ENCODE measurements at regions not wholly inside any gene's neighbourhood (a gene's known extent, or its start where the extent isn't known, plus 50 kb on each side); places are given as distances from the start of the nearest gene placed in this dataset.

DNA sequence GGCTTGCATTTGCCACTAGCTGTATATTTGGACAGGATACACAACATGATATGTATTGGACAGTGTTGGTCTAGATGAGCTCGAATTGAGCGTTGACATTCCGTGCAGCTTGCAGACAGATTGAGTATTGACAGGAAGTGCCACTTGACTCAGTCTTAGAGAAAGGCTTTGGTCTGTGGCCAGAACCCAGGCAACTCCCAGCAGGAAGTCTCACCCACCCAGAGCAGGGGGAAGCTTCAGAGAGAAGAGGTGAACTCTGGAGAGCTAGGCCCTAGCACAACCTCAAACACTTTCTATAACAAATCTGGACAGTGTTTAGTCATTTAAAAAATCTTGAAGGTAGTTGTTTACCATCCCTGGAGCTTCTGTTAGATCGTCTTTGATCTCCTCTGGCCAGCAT lies 280.5 kb downstream of the FBXW7 start:
- POLR2A ChIA-PET = no interaction called here
- no peaks in the 10 kb centered on the region for H3K27me3 ChIP-seq (ENCODE audit: control insufficient read depth, insufficient read depth, low read length)
- TF ChIP-seq, protein P1, sequence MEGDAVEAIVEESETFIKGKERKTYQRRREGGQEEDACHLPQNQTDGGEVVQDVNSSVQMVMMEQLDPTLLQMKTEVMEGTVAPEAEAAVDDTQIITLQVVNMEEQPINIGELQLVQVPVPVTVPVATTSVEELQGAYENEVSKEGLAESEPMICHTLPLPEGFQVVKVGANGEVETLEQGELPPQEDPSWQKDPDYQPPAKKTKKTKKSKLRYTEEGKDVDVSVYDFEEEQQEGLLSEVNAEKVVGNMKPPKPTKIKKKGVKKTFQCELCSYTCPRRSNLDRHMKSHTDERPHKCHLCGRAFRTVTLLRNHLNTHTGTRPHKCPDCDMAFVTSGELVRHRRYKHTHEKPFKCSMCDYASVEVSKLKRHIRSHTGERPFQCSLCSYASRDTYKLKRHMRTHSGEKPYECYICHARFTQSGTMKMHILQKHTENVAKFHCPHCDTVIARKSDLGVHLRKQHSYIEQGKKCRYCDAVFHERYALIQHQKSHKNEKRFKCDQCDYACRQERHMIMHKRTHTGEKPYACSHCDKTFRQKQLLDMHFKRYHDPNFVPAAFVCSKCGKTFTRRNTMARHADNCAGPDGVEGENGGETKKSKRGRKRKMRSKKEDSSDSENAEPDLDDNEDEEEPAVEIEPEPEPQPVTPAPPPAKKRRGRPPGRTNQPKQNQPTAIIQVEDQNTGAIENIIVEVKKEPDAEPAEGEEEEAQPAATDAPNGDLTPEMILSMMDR (IDR thresholded peaks at IDR 0.05; ENCODE audit: low read depth, low read length) = no peak
- no peak for DNase-seq (ENCODE audit: low read depth, low spot score)
- CTCF ChIA-PET = no interaction called here
- no peak overlapping the region for H3K27ac ChIP-seq (ENCODE audit: low read depth, low read length)
- H3K9me3 ChIP-seq (ENCODE audit: control insufficient read depth, insufficient read depth, low read length) = no peaks in the 10 kb centered on the region
- no peak overlapping the region for H3K4me3 ChIP-seq (ENCODE audit: low read depth, low read length)

DNA sequence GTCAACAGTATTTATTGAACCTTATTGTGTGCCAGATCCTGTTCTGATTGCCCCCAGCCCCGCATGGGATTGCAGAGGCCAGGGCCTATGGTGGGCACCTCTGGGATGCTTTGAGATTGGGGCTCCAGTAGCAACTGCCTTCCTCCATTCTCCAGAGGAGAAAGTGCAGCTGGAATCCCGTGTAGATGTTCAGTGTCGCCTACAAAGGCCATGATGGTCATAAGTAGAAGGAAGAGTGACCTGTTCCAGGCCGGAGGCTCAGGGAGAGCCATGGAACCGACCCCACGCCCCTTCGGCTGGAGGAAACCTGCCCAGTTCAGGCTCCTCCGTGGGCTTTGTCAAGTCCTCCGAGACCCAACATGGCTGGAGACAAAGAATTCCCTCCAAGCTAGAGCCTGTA lies 287.5 kb downstream of the FBXW7 start:
- Histone ChIP-seq H3K9me3 (ENCODE audit: control insufficient read depth, insufficient read depth, low read length) (no peaks in the 10 kb centered on the region; the same call in 1 of the 2 replicates), H3K4me3 (ENCODE audit: low read depth, low read length) (no peak overlapping the region), H3K27me3 (ENCODE audit: control insufficient read depth, insufficient read depth, low read length) (peaks cover 2% of the 10 kb centered on the region), H3K27ac (ENCODE audit: low read depth, low read length) (no peak overlapping the region)
- POLR2A ChIA-PET = no interaction called here
- TF ChIP-seq, protein P1 (IDR thresholded peaks at IDR 0.05; ENCODE audit: low read depth, low read length) = no peak
- CTCF ChIA-PET = no interaction called here
- no peak for DNase-seq (ENCODE audit: low read depth, low spot score)

- Histone ChIP-seq H3K27ac (ENCODE audit: low read depth, low read length) (no peak overlapping the region), H3K4me3 (ENCODE audit: low read depth, low read length) (no peak overlapping the region), H3K27me3 (ENCODE audit: control insufficient read depth, insufficient read depth, low read length) (peaks cover 6% of the 10 kb centered on the region), H3K9me3 (ENCODE audit: control insufficient read depth, insufficient read depth, low read length) (no peaks in the 10 kb centered on the region; the same call in 1 of the 2 replicates)
- DNase-seq (ENCODE audit: low read depth, low spot score) = no peak
- TF ChIP-seq, protein P1 (IDR thresholded peaks at IDR 0.05; ENCODE audit: low read depth, low read length) = no peak
- CTCF ChIA-PET = no interaction called here
- POLR2A ChIA-PET = no interaction called here
Observed at GRCh38 chr4:152247271-152247975, 288.5 kb downstream of the FBXW7 start.

- peaks cover 6% of the 10 kb centered on the region for H3K27me3 ChIP-seq (ENCODE audit: control insufficient read depth, insufficient read depth, low read length)
- ChIA-PET CTCF (no interaction called here), POLR2A (no interaction called here)
- no peak overlapping the region for H3K4me3 ChIP-seq (ENCODE audit: low read depth, low read length)
- H3K27ac ChIP-seq (ENCODE audit: low read depth, low read length) = no peak overlapping the region
- no peak for DNase-seq (ENCODE audit: low read depth, low spot score)
- TF ChIP-seq, protein P1 (IDR thresholded peaks at IDR 0.05; ENCODE audit: low read depth, low read length) = no peak
- H3K9me3 ChIP-seq (ENCODE audit: control insufficient read depth, insufficient read depth, low read length) = no peaks in the 10 kb centered on the region; the same call in 1 of the 2 replicates
Observed at GRCh38 chr4:152246659-152247058, 289.2 kb downstream of the FBXW7 start.

- POLR2A ChIA-PET = no interaction called here
- TF ChIP-seq, protein P1 (IDR thresholded peaks at IDR 0.05; ENCODE audit: low read depth, low read length) = no peak
- no peak overlapping the region for H3K4me3 ChIP-seq (ENCODE audit: low read depth, low read length)
- no peaks in the 10 kb centered on the region; the same call in 1 of the 2 replicates for H3K9me3 ChIP-seq (ENCODE audit: control insufficient read depth, insufficient read depth, low read length)
- CTCF ChIA-PET = no interaction called here
- peaks cover 6% of the 10 kb centered on the region for H3K27me3 ChIP-seq (ENCODE audit: control insufficient read depth, insufficient read depth, low read length)
- no peak for DNase-seq (ENCODE audit: low read depth, low spot score)
- no peak overlapping the region for H3K27ac ChIP-seq (ENCODE audit: low read depth, low read length)
Observed at GRCh38 chr4:152245680-152246079, 290.2 kb downstream of the FBXW7 start.

All from AG04450 (cell line).